Neural progenitor cell (in vitro differentiated cells): ENCODE measurements at regions not wholly inside any gene's neighbourhood (a gene's known extent, or its start where the extent isn't known, plus 50 kb on each side); places are given as distances from the start of the nearest gene placed in this dataset.

ENCODE experiments used
- CTCF ChIP-seq: fragments of 200-600 bp; sonication (generic); IDR thresholded peaks from 2 replicates; pipeline ENCODE4 v1.5.1; 2017; ENCODE audit warnings: antibody characterized with exemption, mild to moderate bottlenecking
- EZH2phosphoT487 ChIP-seq: fragments of 200-600 bp; sonication (generic); IDR thresholded peaks from 2 replicates; pipeline ENCODE4 v1.6.1; 2017; ENCODE audit warnings: antibody characterized with exemption

GRCh38 chr2:60152226-60152833 is 401.1 kb downstream of the BCL11A start:
- TF ChIP-seq CTCF: peak; percentile 74
- TF ChIP-seq EZH2phosphoT487: no peak
